PC-3 (cell line): ENCODE measurements at regions not wholly inside any gene's neighbourhood (a gene's known extent, or its start where the extent isn't known, plus 50 kb on each side); places are given as distances from the start of the nearest gene placed in this dataset.

Experiments used
- ATAC-seq: fragments of 200-7000 bp; cut with Tn5 transposase; 2 replicates; pipeline ENCODE4 v1.9.1; 2020; ENCODE audit warnings: mild to moderate bottlenecking, moderate library complexity
- BruUV-seq: library from RNA; stranded (reverse); fragments of 400-500 nt; replicated peaks from 2 replicates; lab custom pipeline; 2021; lab: Mats Ljungman, UMichigan
- CTCF ChIA-PET: fragments of 300-600 bp; sonication (Branson Sonifier 250); formaldehyde crosslinking; loops from one replicate; lab custom pipeline; 2022; ENCODE audit warnings: antibody characterized with exemption; lab: Charles Lee
- POLR2A ChIA-PET: fragments of 300-600 bp; sonication (Branson Sonifier 250); formaldehyde crosslinking; loops from one replicate; lab custom pipeline; 2022; ENCODE audit warnings: antibody characterized with exemption; ENCODE audit not compliant: unreplicated experiment; lab: Charles Lee
- DNase-seq: peaks from one replicate; pipeline ENCODE4 v3.0.0-alpha.2; 2015
- H2AFZ ChIP-seq: fragments of 300-600 bp; sonication (generic); 2 replicates; pipeline ENCODE4 v1.6.0; 2016; ENCODE audit warnings: antibody characterized with exemption, low read length
- H3F3A ChIP-seq: fragments of 300-600 bp; sonication (generic); one replicate; pipeline ENCODE4 v1.6.0; 2017; ENCODE audit warnings: antibody characterized with exemption, low read length, control low read depth, mild to moderate bottlenecking; ENCODE audit not compliant: unreplicated experiment
- H3K27ac ChIP-seq: fragments of 300-600 bp; sonication (generic); 2 replicates; pipeline ENCODE4 v1.5.1; 2016; ENCODE audit warnings: mild to moderate bottlenecking, low read length
- H3K27me3 ChIP-seq: fragments of 300-600 bp; sonication (generic); 2 replicates; pipeline ENCODE4 v1.6.1; 2016; ENCODE audit warnings: low read length, mixed read lengths
- H3K36me3 ChIP-seq: fragments of 300-600 bp; sonication (generic); 2 replicates; pipeline ENCODE4 v1.6.1; 2016; ENCODE audit warnings: low read depth, mixed run types, low read length, mixed read lengths
- H3K4me1 ChIP-seq: fragments of 300-600 bp; sonication (generic); 2 replicates; pipeline ENCODE4 v1.5.1; 2016; ENCODE audit warnings: low read length; ENCODE audit not compliant: insufficient read depth
- H3K4me2 ChIP-seq: fragments of 300-600 bp; sonication (generic); 2 replicates; pipeline ENCODE4 v1.6.0; 2016; ENCODE audit warnings: low read length
- H3K4me3 ChIP-seq: fragments of 300-600 bp; sonication (generic); 2 replicates; pipeline ENCODE4 v1.5.1; 2016; ENCODE audit warnings: mild to moderate bottlenecking, low read length, mixed read lengths
- H3K79me2 ChIP-seq: fragments of 300-600 bp; sonication (generic); 2 replicates; pipeline ENCODE4 v1.6.1; 2017; ENCODE audit warnings: low read length, mixed read lengths
- H3K9ac ChIP-seq: fragments of 300-600 bp; sonication (generic); 2 replicates; pipeline ENCODE4 v1.6.0; 2016; ENCODE audit warnings: mild to moderate bottlenecking, low read length
- H3K9me2 ChIP-seq: fragments of 300-600 bp; sonication (generic); replicated peaks from 2 replicates; pipeline ENCODE4 v1.6.1; 2016; ENCODE audit warnings: mixed run types, low read length, mixed read lengths
- H3K9me3 ChIP-seq: fragments of 300-600 bp; sonication (generic); 2 replicates; pipeline ENCODE4 v1.6.1; 2016; ENCODE audit warnings: low read length, mixed read lengths
- H4K20me1 ChIP-seq: fragments of 300-600 bp; sonication (generic); 2 replicates; pipeline ENCODE4 v1.6.1; 2016; ENCODE audit warnings: low read length, mixed read lengths
- EZH2 ChIP-seq: fragments of 300-600 bp; sonication (generic); IDR thresholded peaks from one replicate; pipeline ENCODE4 v1.6.1; 2017; ENCODE audit warnings: antibody characterized with exemption, mild to moderate bottlenecking, low read length; ENCODE audit not compliant: unreplicated experiment
- EZH2phosphoT487 ChIP-seq: fragments of 300-600 bp; sonication (generic); IDR thresholded peaks from 2 replicates; pipeline ENCODE4 v1.6.1; 2018; ENCODE audit warnings: mild to moderate bottlenecking, antibody characterized with exemption, low read length, borderline replicate concordance
- intact Hi-C: fragments of 100-400 bp; cut with micrococcal nuclease; formaldehyde crosslinking; loops from 2 replicates; pipeline ENCODE4 v1.9.0; 2023
- TF ChIP-seq, protein P1 (sequence below): fragments of 300-600 bp; sonication (generic); conservative IDR thresholded peaks from 2 replicates; pipeline ENCODE4 v1.5.1; 2017; ENCODE audit warnings: antibody characterized with exemption, low read depth, mild to moderate bottlenecking, low read length

DNA sequence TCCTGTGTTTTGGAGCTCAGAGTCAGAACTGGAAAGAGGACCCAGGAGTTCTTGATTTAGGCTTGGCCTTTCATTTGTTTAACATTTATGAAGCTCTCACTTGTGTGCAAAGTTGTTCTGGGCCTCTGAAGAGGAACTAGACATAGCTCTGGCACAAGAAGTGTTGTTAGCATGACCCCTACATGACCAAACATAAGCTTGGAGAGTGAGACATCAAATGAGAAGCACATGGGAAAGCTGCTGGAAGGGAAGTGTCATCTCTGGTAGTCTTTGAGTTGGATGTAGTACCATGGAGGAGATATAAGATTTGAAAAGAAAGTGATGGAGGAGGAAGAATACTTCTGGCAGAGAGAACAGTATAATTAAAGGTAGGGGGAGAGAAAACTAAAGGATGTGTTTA lies 370.1 kb downstream of the ADRA2A start:
- H3K4me2 ChIP-seq = no peak overlapping the region
- H3K79me2 ChIP-seq = no peaks in the 10 kb centered on the region

GRCh38 chr10:111452153-111452552 lies 375.3 kb downstream of the ADRA2A start:
- DNase-seq (no peak), ATAC-seq (no peak)
- no peaks in the 10 kb centered on the region for H3K79me2 ChIP-seq
- ChIA-PET POLR2A (no interaction called here), CTCF (no interaction called here)
- H3K36me3 ChIP-seq = no peaks in the 10 kb centered on the region
- BruUV-seq = no TSS peak
- no peak overlapping the region for H3K4me3 ChIP-seq
- no peaks in the 10 kb centered on the region for H3K9me3 ChIP-seq
- H3K27ac ChIP-seq = no peak overlapping the region
- no peaks in the 10 kb centered on the region for H3K4me1 ChIP-seq
- H4K20me1 ChIP-seq = no peaks in the 10 kb centered on the region
- H3F3A ChIP-seq = no peaks in the 10 kb centered on the region
- H3K4me2 ChIP-seq = no peak overlapping the region
- no peak for TF ChIP-seq EZH2
- TF ChIP-seq, protein P1, sequence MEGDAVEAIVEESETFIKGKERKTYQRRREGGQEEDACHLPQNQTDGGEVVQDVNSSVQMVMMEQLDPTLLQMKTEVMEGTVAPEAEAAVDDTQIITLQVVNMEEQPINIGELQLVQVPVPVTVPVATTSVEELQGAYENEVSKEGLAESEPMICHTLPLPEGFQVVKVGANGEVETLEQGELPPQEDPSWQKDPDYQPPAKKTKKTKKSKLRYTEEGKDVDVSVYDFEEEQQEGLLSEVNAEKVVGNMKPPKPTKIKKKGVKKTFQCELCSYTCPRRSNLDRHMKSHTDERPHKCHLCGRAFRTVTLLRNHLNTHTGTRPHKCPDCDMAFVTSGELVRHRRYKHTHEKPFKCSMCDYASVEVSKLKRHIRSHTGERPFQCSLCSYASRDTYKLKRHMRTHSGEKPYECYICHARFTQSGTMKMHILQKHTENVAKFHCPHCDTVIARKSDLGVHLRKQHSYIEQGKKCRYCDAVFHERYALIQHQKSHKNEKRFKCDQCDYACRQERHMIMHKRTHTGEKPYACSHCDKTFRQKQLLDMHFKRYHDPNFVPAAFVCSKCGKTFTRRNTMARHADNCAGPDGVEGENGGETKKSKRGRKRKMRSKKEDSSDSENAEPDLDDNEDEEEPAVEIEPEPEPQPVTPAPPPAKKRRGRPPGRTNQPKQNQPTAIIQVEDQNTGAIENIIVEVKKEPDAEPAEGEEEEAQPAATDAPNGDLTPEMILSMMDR = no peak
- no peaks in the 10 kb centered on the region for H3K9me2 ChIP-seq
- intact Hi-C loops = no loop called here
- H3K9ac ChIP-seq = no peak overlapping the region
- H3K27me3 ChIP-seq = no peaks in the 10 kb centered on the region
- H2AFZ ChIP-seq = no peak overlapping the region

More for the DNA sequence above, 370.1 kb downstream of the ADRA2A start:
- ATAC-seq = no peak
- H3K27ac ChIP-seq = no peak overlapping the region
- H3K9me3 ChIP-seq = no peaks in the 10 kb centered on the region
- H4K20me1 ChIP-seq = no peaks in the 10 kb centered on the region
- TF ChIP-seq EZH2phosphoT487 (no peak), EZH2 (no peak)
- TF ChIP-seq, protein P1 = no peak
- no peaks in the 10 kb centered on the region for H3K9me2 ChIP-seq
- H2AFZ ChIP-seq = no peak overlapping the region
- intact Hi-C loops = no loop called here
- CTCF ChIA-PET = no interaction called here
- no peak for DNase-seq
- H3K27me3 ChIP-seq = no peaks in the 10 kb centered on the region
- no peaks in the 10 kb centered on the region for H3F3A ChIP-seq
- no peaks in the 10 kb centered on the region for H3K36me3 ChIP-seq
- H3K4me1 ChIP-seq = no peaks in the 10 kb centered on the region
- BruUV-seq = no TSS peak
- H3K9ac ChIP-seq = no peak overlapping the region
- no peak overlapping the region for H3K4me3 ChIP-seq
- POLR2A ChIA-PET = no interaction called here

- Histone ChIP-seq H3K4me2 (no peak overlapping the region), H3K9ac (no peak overlapping the region), H4K20me1 (no peaks in the 10 kb centered on the region), H3K79me2 (no peaks in the 10 kb centered on the region), H3K9me3 (no peaks in the 10 kb centered on the region), H3K4me1 (no peaks in the 10 kb centered on the region), H3K36me3 (no peaks in the 10 kb centered on the region), H3K9me2 (no peaks in the 10 kb centered on the region), H3F3A (no peaks in the 10 kb centered on the region), H2AFZ (no peak overlapping the region), H3K27ac (no peak overlapping the region), H3K27me3 (no peaks in the 10 kb centered on the region), H3K4me3 (no peak overlapping the region)
- TF ChIP-seq EZH2 = no peak
- TF ChIP-seq, protein P1 = no peak
- no peak for TF ChIP-seq EZH2phosphoT487
- ChIA-PET CTCF (no interaction called here), POLR2A (no interaction called here)
- no TSS peak for BruUV-seq
- no peak for ATAC-seq
- intact Hi-C loops = no loop called here
- no peak for DNase-seq
Measured at GRCh38 chr10:111455776-111456426, 379.1 kb downstream of the ADRA2A start.
